Activated naive CD4-positive, alpha-beta T cell treated with anti-CD3 and anti-CD28 coated beads for 36 hours (primary cell): ENCODE measurements at regions not wholly inside any gene's neighbourhood (a gene's known extent, or its start where the extent isn't known, plus 50 kb on each side); places are given as distances from the start of the nearest gene placed in this dataset.
"Not testable (repeated sequence)": the region's sequence is repeated elsewhere in the genome, so short reads cannot be mapped to it uniquely, and the experiment has no call there.

Experiments used
- CTCF ChIA-PET: fragments of 350-600 bp; sonication (Branson Sonifier 250); formaldehyde crosslinking; loops from one replicate; lab custom pipeline; 2021; ENCODE audit warnings: antibody characterized with exemption; lab: Charles Lee
- DNase-seq: peaks from one replicate; pipeline ENCODE4 v3.0.0-alpha.2; 2020
- H3K27ac Mint-ChIP-seq: one replicate; pipeline ENCODE4 v1.8.0; 2021; ENCODE audit warnings: mild to moderate bottlenecking, mixed read lengths
- H3K27me3 Mint-ChIP-seq: one replicate; pipeline ENCODE4 v1.8.0; 2021; ENCODE audit warnings: low read depth, mixed read lengths
- H3K36me3 Mint-ChIP-seq: one replicate; pipeline ENCODE4 v1.8.0; 2021; ENCODE audit warnings: low read depth, mixed read lengths
- H3K4me1 Mint-ChIP-seq: one replicate; pipeline ENCODE4 v1.8.0; 2021; ENCODE audit warnings: low read depth, mixed read lengths
- H3K4me3 Mint-ChIP-seq: one replicate; pipeline ENCODE4 v1.8.0; 2021; ENCODE audit warnings: mild to moderate bottlenecking, moderate library complexity, mixed read lengths
- H3K9me3 Mint-ChIP-seq: one replicate; pipeline ENCODE4 v1.8.0; 2021; ENCODE audit warnings: mixed read lengths
- intact Hi-C: fragments of 100-400 bp; cut with micrococcal nuclease; formaldehyde crosslinking; loops from one replicate; pipeline ENCODE4 v1.15.1; 2023

GRCh38 chr16:21422824-21423223, 144.7 kb upstream of the CRYM start:
- H3K4me1 Mint-ChIP-seq, H3K9me3 Mint-ChIP-seq, H3K36me3 Mint-ChIP-seq, DNase-seq, intact Hi-C loops, H3K27ac Mint-ChIP-seq, H3K4me3 Mint-ChIP-seq, CTCF ChIA-PET, H3K27me3 Mint-ChIP-seq: not testable (repeated sequence)

- CTCF ChIA-PET, H3K4me3 Mint-ChIP-seq, H3K9me3 Mint-ChIP-seq, H3K27ac Mint-ChIP-seq, H3K36me3 Mint-ChIP-seq, intact Hi-C loops, DNase-seq, H3K27me3 Mint-ChIP-seq, H3K4me1 Mint-ChIP-seq: not testable (repeated sequence)
Observed at GRCh38 chr16:21404699-21405098, 126.6 kb upstream of the CRYM start.

- intact Hi-C loops, H3K36me3 Mint-ChIP-seq, H3K4me3 Mint-ChIP-seq, CTCF ChIA-PET, H3K27me3 Mint-ChIP-seq, H3K27ac Mint-ChIP-seq, DNase-seq, H3K9me3 Mint-ChIP-seq, H3K4me1 Mint-ChIP-seq: not testable (repeated sequence)
Observed at GRCh38 chr16:21397866-21398265, 119.8 kb upstream of the CRYM start.

GRCh38 chr16:21396545-21396944, 118.5 kb upstream of the CRYM start:
- H3K36me3 Mint-ChIP-seq, H3K4me3 Mint-ChIP-seq, H3K27ac Mint-ChIP-seq, DNase-seq, H3K9me3 Mint-ChIP-seq, CTCF ChIA-PET, intact Hi-C loops, H3K4me1 Mint-ChIP-seq, H3K27me3 Mint-ChIP-seq: not testable (repeated sequence)

GRCh38 chr16:21390634-21391033, 112.5 kb upstream of the CRYM start:
- H3K27ac Mint-ChIP-seq, intact Hi-C loops, H3K9me3 Mint-ChIP-seq, DNase-seq, CTCF ChIA-PET, H3K27me3 Mint-ChIP-seq, H3K4me1 Mint-ChIP-seq, H3K4me3 Mint-ChIP-seq, H3K36me3 Mint-ChIP-seq: not testable (repeated sequence)

GRCh38 chr16:21389860-21390259, 111.8 kb upstream of the CRYM start:
- H3K27me3 Mint-ChIP-seq, H3K36me3 Mint-ChIP-seq, H3K27ac Mint-ChIP-seq, H3K9me3 Mint-ChIP-seq, DNase-seq, CTCF ChIA-PET, H3K4me3 Mint-ChIP-seq, intact Hi-C loops, H3K4me1 Mint-ChIP-seq: not testable (repeated sequence)

- CTCF ChIA-PET, H3K27me3 Mint-ChIP-seq, DNase-seq, H3K9me3 Mint-ChIP-seq, H3K27ac Mint-ChIP-seq, intact Hi-C loops, H3K4me3 Mint-ChIP-seq, H3K4me1 Mint-ChIP-seq, H3K36me3 Mint-ChIP-seq: not testable (repeated sequence)
Observed at GRCh38 chr16:21387757-21388156, 109.7 kb upstream of the CRYM start.

GRCh38 chr16:21386201-21386915, 108.3 kb upstream of the CRYM start:
- H3K27ac Mint-ChIP-seq, CTCF ChIA-PET, H3K4me3 Mint-ChIP-seq, H3K4me1 Mint-ChIP-seq, intact Hi-C loops, H3K27me3 Mint-ChIP-seq, DNase-seq, H3K36me3 Mint-ChIP-seq, H3K9me3 Mint-ChIP-seq: not testable (repeated sequence)

GRCh38 chr16:21383682-21384081, 105.6 kb upstream of the CRYM start:
- H3K27ac Mint-ChIP-seq, DNase-seq, CTCF ChIA-PET, intact Hi-C loops, H3K27me3 Mint-ChIP-seq, H3K4me3 Mint-ChIP-seq, H3K36me3 Mint-ChIP-seq, H3K4me1 Mint-ChIP-seq, H3K9me3 Mint-ChIP-seq: not testable (repeated sequence)

GRCh38 chr16:21379645-21380044, 101.6 kb upstream of the CRYM start:
- H3K27me3 Mint-ChIP-seq, H3K9me3 Mint-ChIP-seq, H3K4me3 Mint-ChIP-seq, H3K27ac Mint-ChIP-seq, intact Hi-C loops, H3K36me3 Mint-ChIP-seq, H3K4me1 Mint-ChIP-seq, DNase-seq, CTCF ChIA-PET: not testable (repeated sequence)

GRCh38 chr16:21376196-21376899, 98.3 kb upstream of the CRYM start:
- H3K4me1 Mint-ChIP-seq, DNase-seq, H3K4me3 Mint-ChIP-seq, H3K36me3 Mint-ChIP-seq, H3K27ac Mint-ChIP-seq, intact Hi-C loops, H3K27me3 Mint-ChIP-seq, H3K9me3 Mint-ChIP-seq, CTCF ChIA-PET: not testable (repeated sequence)

- DNase-seq, H3K27me3 Mint-ChIP-seq, H3K36me3 Mint-ChIP-seq, H3K4me1 Mint-ChIP-seq, H3K4me3 Mint-ChIP-seq, H3K27ac Mint-ChIP-seq, intact Hi-C loops, CTCF ChIA-PET, H3K9me3 Mint-ChIP-seq: not testable (repeated sequence)
Observed at GRCh38 chr16:21375334-21375733, 97.2 kb upstream of the CRYM start.

- DNase-seq, H3K4me1 Mint-ChIP-seq, CTCF ChIA-PET, H3K36me3 Mint-ChIP-seq, H3K27me3 Mint-ChIP-seq, intact Hi-C loops, H3K4me3 Mint-ChIP-seq, H3K9me3 Mint-ChIP-seq, H3K27ac Mint-ChIP-seq: not testable (repeated sequence)
Observed at GRCh38 chr16:21373454-21373853, 95.4 kb upstream of the CRYM start.
